CD4-positive, alpha-beta T cell treated with Interleukin-15 for 1 hour (primary cell): ENCODE measurements at regions not wholly inside any gene's neighbourhood (a gene's known extent, or its start where the extent isn't known, plus 50 kb on each side); places are given as distances from the start of the nearest gene placed in this dataset.

Experiments
- DNase-seq: peaks from one replicate; pipeline ENCODE4 v3.0.0-alpha.2; 2020

- DNase-seq = no peak
Measured at GRCh38 chr2:81987370-81987769, 1682.8 kb upstream of the LRRTM1 start.

GRCh38 chr2:81984969-81985637 is 1680.6 kb upstream of the LRRTM1 start:
- no peak for DNase-seq

- no peak for DNase-seq
Measured at GRCh38 chr2:81981585-81981984, 1677.0 kb upstream of the LRRTM1 start.

GRCh38 chr2:81979086-81979485 is 1674.5 kb upstream of the LRRTM1 start:
- no peak for DNase-seq

- DNase-seq = no peak
Measured at GRCh38 chr2:81976998-81977397, 1672.4 kb upstream of the LRRTM1 start.

- DNase-seq = no peak
Measured at GRCh38 chr2:81974216-81974615, 1669.7 kb upstream of the LRRTM1 start.

GRCh38 chr2:81942876-81943275 is 1638.3 kb upstream of the LRRTM1 start:
- DNase-seq = no peak

- DNase-seq = no peak
Measured at GRCh38 chr2:81942136-81942680, 1637.7 kb upstream of the LRRTM1 start.

- DNase-seq = no peak
Measured at GRCh38 chr2:81940266-81940955, 1635.9 kb upstream of the LRRTM1 start.

- no peak for DNase-seq
Measured at GRCh38 chr2:81937944-81938343, 1633.4 kb upstream of the LRRTM1 start.

- no peak for DNase-seq
Measured at GRCh38 chr2:81903534-81903933, 1599.0 kb upstream of the LRRTM1 start.

GRCh38 chr2:81901017-81901416 is 1596.5 kb upstream of the LRRTM1 start:
- no peak for DNase-seq

GRCh38 chr2:81895620-81896250 is 1591.2 kb upstream of the LRRTM1 start:
- no peak for DNase-seq

GRCh38 chr2:81894451-81894990 is 1590.0 kb upstream of the LRRTM1 start:
- DNase-seq = no peak

- no peak for DNase-seq
Measured at GRCh38 chr2:81876624-81877023, 1572.1 kb upstream of the LRRTM1 start.

GRCh38 chr2:81872006-81872405 is 1567.5 kb upstream of the LRRTM1 start:
- DNase-seq = no peak

- DNase-seq = no peak
Measured at GRCh38 chr2:81870119-81870518, 1565.6 kb upstream of the LRRTM1 start.

GRCh38 chr2:81858998-81859397 is 1554.4 kb upstream of the LRRTM1 start:
- DNase-seq = no peak

GRCh38 chr2:81853341-81853740 is 1548.8 kb upstream of the LRRTM1 start:
- DNase-seq = no peak

GRCh38 chr2:81852651-81853050 is 1548.1 kb upstream of the LRRTM1 start:
- no peak for DNase-seq

- DNase-seq = no peak
Measured at GRCh38 chr2:81839780-81840179, 1535.2 kb upstream of the LRRTM1 start.

GRCh38 chr2:81835321-81836000 is 1530.9 kb upstream of the LRRTM1 start:
- no peak for DNase-seq

GRCh38 chr2:81786811-81787210 is 1482.3 kb upstream of the LRRTM1 start:
- DNase-seq = no peak
